ENCODE measurements at regions not wholly inside any gene's neighbourhood (a gene's known extent, or its start where the extent isn't known, plus 50 kb on each side); places are given as distances from the start of the nearest gene placed in this dataset.

DNA sequence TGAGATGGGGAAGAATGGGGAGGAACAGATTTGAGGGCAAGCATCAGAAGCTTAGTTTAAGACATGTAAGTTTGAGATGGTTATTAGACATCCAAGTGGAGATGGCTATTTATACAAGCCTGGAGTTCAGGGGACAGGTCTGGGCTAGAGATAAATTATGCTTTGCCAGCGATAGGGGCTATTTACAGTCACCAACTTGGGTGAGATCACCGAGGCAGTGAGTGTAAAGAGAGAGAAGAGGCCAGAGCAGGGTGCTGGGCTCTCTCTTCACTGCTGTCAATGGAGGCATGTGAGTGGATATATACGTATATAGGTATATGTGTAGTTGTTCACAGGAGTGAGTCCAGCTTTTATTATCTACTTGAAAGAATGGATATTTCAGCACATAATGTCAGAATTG is 81.0 kb downstream of the QPCT start:
- H3K9ac ChIP-seq (ENCODE audit: insufficient read length): no peak overlapping the region
- H3K36me3 ChIP-seq (ENCODE audit: insufficient read depth, low read length): no peaks in the 10 kb centered on the region
- TF ChIP-seq FOXP2 (optimal IDR thresholded peaks at IDR 0.05; ENCODE audit: control extremely low read depth, extremely low read length, insufficient read depth): no peak
- TF ChIP-seq POLR2AphosphoS5 (IDR thresholded peaks at IDR 0.05; ENCODE audit: borderline replicate concordance, low read depth, low read length): no peak
- TF ChIP-seq EZH2 (IDR thresholded peaks at IDR 0.05): no peak
- no peaks in the 10 kb centered on the region for H3K9me3 ChIP-seq (ENCODE audit: low read depth, low read length)
- DNase-seq (ENCODE audit: low read depth, low spot score): no peak
- H3K4me3 ChIP-seq: no peak overlapping the region
- no peak overlapping the region for H3K27ac ChIP-seq

GRCh38 chr2:37427241-37427640 is 82.8 kb downstream of the QPCT start:
- TF ChIP-seq POLR2AphosphoS5 (IDR thresholded peaks at IDR 0.05; ENCODE audit: borderline replicate concordance, low read depth, low read length) (no peak), FOXP2 (optimal IDR thresholded peaks at IDR 0.05; ENCODE audit: control extremely low read depth, extremely low read length, insufficient read depth) (no peak), EZH2 (IDR thresholded peaks at IDR 0.05) (no peak)
- no peaks in the 10 kb centered on the region for H3K36me3 ChIP-seq (ENCODE audit: insufficient read depth, low read length)
- no peak overlapping the region for H3K4me3 ChIP-seq

GRCh38 chr2:37436323-37436722 is 91.9 kb downstream of the QPCT start:
- TF ChIP-seq EZH2 (IDR thresholded peaks at IDR 0.05) (no peak), FOXP2 (optimal IDR thresholded peaks at IDR 0.05; ENCODE audit: control extremely low read depth, extremely low read length, insufficient read depth) (no peak), POLR2AphosphoS5 (IDR thresholded peaks at IDR 0.05; ENCODE audit: borderline replicate concordance, low read depth, low read length) (no peak)
- Histone ChIP-seq H3K27ac (no peak overlapping the region), H3K9me3 (ENCODE audit: low read depth, low read length) (no peaks in the 10 kb centered on the region; the same call in 1 of the 2 replicates), H3K9ac (ENCODE audit: insufficient read length) (no peak overlapping the region), H3K36me3 (ENCODE audit: insufficient read depth, low read length) (no peaks in the 10 kb centered on the region), H3K4me3 (no peak overlapping the region)
- no peak for DNase-seq (ENCODE audit: low read depth, low spot score)

More at GRCh38 chr2:37427241-37427640, 82.8 kb downstream of the QPCT start:
- Histone ChIP-seq H3K27ac (no peak overlapping the region), H3K9me3 (ENCODE audit: low read depth, low read length) (no peaks in the 10 kb centered on the region), H3K9ac (ENCODE audit: insufficient read length) (no peak overlapping the region)
- no peak for DNase-seq (ENCODE audit: low read depth, low spot score)

DNA sequence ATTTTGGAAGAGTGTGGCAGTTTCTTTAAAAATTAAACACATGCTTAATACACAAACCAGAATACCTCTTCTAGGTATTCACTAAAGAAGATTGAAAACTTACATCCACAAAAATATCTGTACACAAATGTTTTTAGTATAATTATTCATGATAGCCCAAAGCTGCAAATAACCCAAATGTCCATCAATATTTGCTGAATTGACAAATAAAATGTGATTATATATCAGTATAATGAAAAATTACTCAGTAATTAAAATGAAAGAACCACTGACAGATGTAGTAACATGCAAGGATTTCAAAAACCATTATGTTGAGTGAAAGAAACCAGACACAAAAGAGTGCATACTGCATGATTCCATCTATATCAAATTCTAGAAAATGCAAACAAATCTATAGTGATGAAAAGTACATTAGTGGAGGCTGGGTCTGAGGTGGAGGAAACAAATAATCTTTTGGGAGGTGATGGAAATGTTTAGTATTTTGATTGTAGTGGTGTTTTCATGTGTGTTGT is 94.8 kb downstream of the QPCT start:
- Histone ChIP-seq H3K36me3 (ENCODE audit: insufficient read depth, low read length) (no peaks in the 10 kb centered on the region), H3K9ac (ENCODE audit: insufficient read length) (no peak overlapping the region), H3K4me3 (no peak overlapping the region), H3K27ac (no peak overlapping the region), H3K9me3 (ENCODE audit: low read depth, low read length) (no peaks in the 10 kb centered on the region; the same call in 1 of the 2 replicates)
- TF ChIP-seq POLR2AphosphoS5 (IDR thresholded peaks at IDR 0.05; ENCODE audit: borderline replicate concordance, low read depth, low read length) (no peak), FOXP2 (optimal IDR thresholded peaks at IDR 0.05; ENCODE audit: control extremely low read depth, extremely low read length, insufficient read depth) (no peak), EZH2 (IDR thresholded peaks at IDR 0.05) (no peak)
- DNase-seq (ENCODE audit: low read depth, low spot score): no peak

GRCh38 chr2:37441055-37441454 is 96.6 kb downstream of the QPCT start:
- no peaks in the 10 kb centered on the region; the same call in 1 of the 2 replicates for H3K9me3 ChIP-seq (ENCODE audit: low read depth, low read length)
- no peak overlapping the region for H3K9ac ChIP-seq (ENCODE audit: insufficient read length)
- no peak overlapping the region for H3K27ac ChIP-seq
- no peak overlapping the region for H3K4me3 ChIP-seq
- no peak for DNase-seq (ENCODE audit: low read depth, low spot score)
- no peaks in the 10 kb centered on the region for H3K36me3 ChIP-seq (ENCODE audit: insufficient read depth, low read length)
- TF ChIP-seq FOXP2 (optimal IDR thresholded peaks at IDR 0.05; ENCODE audit: control extremely low read depth, extremely low read length, insufficient read depth) (no peak), EZH2 (IDR thresholded peaks at IDR 0.05) (no peak), POLR2AphosphoS5 (IDR thresholded peaks at IDR 0.05; ENCODE audit: borderline replicate concordance, low read depth, low read length) (no peak)

GRCh38 chr2:37443082-37443481 is 98.7 kb downstream of the QPCT start:
- H3K4me3 ChIP-seq: no peak overlapping the region
- no peaks in the 10 kb centered on the region; the same call in 1 of the 2 replicates for H3K9me3 ChIP-seq (ENCODE audit: low read depth, low read length)
- DNase-seq (ENCODE audit: low read depth, low spot score): no peak
- H3K27ac ChIP-seq: no peak overlapping the region
- TF ChIP-seq FOXP2 (optimal IDR thresholded peaks at IDR 0.05; ENCODE audit: control extremely low read depth, extremely low read length, insufficient read depth): no peak
- TF ChIP-seq POLR2AphosphoS5 (IDR thresholded peaks at IDR 0.05; ENCODE audit: borderline replicate concordance, low read depth, low read length): no peak
- TF ChIP-seq EZH2 (IDR thresholded peaks at IDR 0.05): no peak
- no peaks in the 10 kb centered on the region for H3K36me3 ChIP-seq (ENCODE audit: insufficient read depth, low read length)
- H3K9ac ChIP-seq (ENCODE audit: insufficient read length): no peak overlapping the region

- H3K9me3 ChIP-seq (ENCODE audit: low read depth, low read length): no peaks in the 10 kb centered on the region
- no peak overlapping the region for H3K9ac ChIP-seq (ENCODE audit: insufficient read length)
- DNase-seq (ENCODE audit: low read depth, low spot score): no peak
- H3K4me3 ChIP-seq: no peak overlapping the region
- H3K27ac ChIP-seq: no peak overlapping the region
- TF ChIP-seq EZH2 (IDR thresholded peaks at IDR 0.05) (no peak), POLR2AphosphoS5 (IDR thresholded peaks at IDR 0.05; ENCODE audit: borderline replicate concordance, low read depth, low read length) (no peak), FOXP2 (optimal IDR thresholded peaks at IDR 0.05; ENCODE audit: control extremely low read depth, extremely low read length, insufficient read depth) (no peak)
- no peaks in the 10 kb centered on the region for H3K36me3 ChIP-seq (ENCODE audit: insufficient read depth, low read length)
These were observed 103.0 kb downstream of the QPCT start for GRCh38 chr2:37447446-37447845.

GRCh38 chr2:37448342-37449120 is 104.1 kb downstream of the QPCT start:
- Histone ChIP-seq H3K9me3 (ENCODE audit: low read depth, low read length) (no peaks in the 10 kb centered on the region), H3K27ac (no peak overlapping the region), H3K9ac (ENCODE audit: insufficient read length) (no peak overlapping the region), H3K4me3 (no peak overlapping the region), H3K36me3 (ENCODE audit: insufficient read depth, low read length) (no peaks in the 10 kb centered on the region)
- TF ChIP-seq EZH2 (IDR thresholded peaks at IDR 0.05): no peak
- TF ChIP-seq POLR2AphosphoS5 (IDR thresholded peaks at IDR 0.05; ENCODE audit: borderline replicate concordance, low read depth, low read length): no peak
- no peak for TF ChIP-seq FOXP2 (optimal IDR thresholded peaks at IDR 0.05; ENCODE audit: control extremely low read depth, extremely low read length, insufficient read depth)
- DNase-seq (ENCODE audit: low read depth, low spot score): no peak

All from SK-N-MC (cell line).